ENCODE measurements at regions not wholly inside any gene's neighbourhood (a gene's known extent, or its start where the extent isn't known, plus 50 kb on each side); places are given as distances from the start of the nearest gene placed in this dataset.
"Not testable (repeated sequence)": the region's sequence is repeated elsewhere in the genome, so short reads cannot be mapped to it uniquely, and the experiment has no call there.

DNA sequence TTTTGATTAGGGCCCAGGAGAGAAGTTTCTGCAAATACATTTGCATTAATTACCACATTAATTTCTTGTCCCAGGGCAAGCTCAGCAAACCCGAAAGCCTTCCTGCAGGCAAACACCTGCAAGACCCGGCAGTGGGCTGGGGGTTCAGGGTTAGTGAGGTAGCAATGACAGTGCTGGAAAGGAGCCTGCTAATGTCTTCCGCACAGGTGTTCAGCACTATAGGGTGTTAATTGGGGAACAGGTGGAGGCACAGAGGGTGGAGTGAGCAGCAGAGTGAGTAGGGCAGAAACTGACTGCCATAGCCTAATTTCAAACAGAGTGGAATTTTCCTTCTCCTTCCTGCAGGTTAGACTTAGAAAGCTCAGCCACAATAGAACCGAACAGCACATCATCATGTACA is 50.9 kb upstream of the UBASH3B start:
- no peak for DNase-seq

DNA sequence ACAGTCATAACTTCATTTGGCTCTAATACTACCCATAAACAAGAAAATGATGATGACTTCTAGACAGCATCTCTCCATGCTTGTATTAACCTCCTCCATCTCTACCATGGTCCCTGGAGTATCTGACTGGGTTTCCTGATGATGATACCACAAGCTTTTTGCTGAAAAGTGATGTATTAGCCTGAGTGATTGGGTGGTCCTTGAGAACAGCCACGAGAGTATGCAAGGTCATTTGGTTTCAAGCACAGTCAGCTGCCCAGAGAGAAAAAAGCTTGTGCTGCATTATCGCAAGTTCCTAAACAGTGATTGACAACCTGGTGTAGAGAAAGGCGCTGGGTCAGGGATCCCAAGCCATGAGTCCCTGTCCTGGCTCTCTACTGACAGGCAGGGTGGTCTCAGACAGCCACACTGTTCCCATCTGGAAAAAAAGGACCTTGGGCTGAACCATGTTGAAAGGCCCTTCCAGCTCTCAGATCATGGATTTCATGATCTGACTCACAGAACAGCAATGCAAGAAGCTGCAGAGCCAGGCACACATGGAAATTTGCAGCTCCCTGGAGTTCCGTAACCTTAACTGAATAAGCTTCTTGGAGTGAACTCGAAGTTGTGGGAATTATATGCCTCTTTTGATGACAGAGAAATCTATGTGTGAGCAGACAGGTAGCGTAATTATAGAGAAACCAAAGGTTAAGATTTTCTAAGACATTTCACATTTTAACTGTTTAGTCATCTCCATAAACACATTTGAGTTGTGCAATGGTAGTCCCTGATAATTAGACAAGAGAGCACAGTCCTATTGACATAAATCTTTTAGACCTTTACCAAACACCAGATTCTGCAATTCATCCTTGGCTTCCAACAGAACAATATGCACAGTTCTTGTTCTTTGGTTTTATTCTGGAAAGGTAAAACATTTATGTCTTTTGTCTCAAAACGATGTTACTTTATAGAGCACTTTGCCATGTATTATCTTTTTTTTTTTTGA is 54.1 kb upstream of the UBASH3B start:
- DNase-seq = no peak

DNA sequence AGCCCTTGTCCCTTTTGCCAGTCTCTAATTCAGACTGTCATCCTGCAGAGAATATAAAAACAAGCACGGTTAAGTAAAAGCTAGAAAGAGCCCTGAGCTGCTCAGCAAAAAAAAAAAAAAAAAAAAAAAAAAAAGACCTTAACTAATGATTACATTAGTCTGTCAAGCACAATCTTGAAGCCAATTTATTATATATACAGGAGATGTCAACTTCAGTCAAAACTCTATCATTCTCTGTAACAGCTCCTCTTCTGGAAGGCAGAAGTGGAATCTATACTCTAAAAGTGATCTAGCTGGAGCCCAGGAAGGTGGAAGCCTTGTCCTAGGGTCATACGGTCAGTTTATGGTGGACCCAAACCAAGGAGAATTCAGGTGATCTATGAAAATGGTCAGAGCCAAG is 55.2 kb upstream of the UBASH3B start:
- no peak for DNase-seq

DNA sequence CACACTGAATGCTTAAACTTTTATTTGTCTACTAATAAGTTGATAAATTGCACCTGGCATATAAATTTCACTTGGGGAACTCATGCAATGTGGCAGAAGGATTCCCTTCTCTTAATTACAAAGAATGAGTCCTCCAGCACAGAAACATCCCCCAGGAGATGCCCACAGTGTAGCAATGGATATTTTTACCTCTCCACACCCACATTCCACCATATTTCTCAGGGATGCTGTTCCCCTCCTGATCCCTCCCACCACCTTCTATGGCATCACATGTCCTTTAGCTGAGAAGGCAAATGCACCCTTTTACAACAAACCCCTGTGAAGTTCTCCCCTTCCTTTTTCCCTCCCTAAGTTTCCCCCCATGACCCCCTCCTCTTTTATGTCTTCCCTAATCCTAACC is 56.1 kb upstream of the UBASH3B start:
- no peak for DNase-seq

DNA sequence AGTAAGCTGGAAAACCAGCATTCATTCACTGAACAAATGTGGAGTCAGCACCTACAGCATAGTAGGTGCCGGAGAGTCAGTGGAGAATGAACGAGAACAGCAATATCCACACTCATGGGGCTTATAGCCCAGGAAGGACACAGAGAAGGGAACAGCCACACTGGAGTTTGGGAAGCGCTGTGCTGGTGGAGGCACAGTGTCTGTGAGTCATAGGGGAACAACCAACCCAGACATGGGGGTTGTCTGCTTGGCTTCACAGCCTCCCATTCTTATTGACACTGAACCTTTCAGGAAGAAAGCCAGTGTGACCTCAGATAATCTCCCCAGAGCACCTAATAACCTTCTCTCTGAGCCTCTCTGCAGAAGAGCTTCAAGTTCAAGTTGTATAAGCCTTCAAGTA is 56.6 kb upstream of the UBASH3B start:
- no peak for DNase-seq

DNA sequence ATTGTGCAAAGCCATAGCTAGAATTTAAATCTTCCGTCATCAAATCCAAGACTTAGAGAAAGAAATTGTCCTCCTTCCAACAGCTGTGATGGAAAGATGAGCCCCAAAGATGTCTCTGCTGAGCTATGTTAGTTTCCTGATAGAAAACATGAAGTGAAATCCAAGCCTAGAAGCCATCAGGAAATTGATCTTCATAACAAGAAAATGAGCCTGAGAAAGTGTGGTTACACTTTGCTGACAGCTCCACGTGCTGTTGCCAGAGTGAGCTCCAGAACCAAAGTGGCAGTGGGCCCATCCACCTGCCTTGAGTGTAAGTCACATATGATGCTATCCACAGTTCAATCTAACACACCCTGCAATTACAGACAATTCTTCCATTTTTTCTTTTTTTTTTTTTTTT is 58.0 kb upstream of the UBASH3B start:
- DNase-seq = no peak

DNA sequence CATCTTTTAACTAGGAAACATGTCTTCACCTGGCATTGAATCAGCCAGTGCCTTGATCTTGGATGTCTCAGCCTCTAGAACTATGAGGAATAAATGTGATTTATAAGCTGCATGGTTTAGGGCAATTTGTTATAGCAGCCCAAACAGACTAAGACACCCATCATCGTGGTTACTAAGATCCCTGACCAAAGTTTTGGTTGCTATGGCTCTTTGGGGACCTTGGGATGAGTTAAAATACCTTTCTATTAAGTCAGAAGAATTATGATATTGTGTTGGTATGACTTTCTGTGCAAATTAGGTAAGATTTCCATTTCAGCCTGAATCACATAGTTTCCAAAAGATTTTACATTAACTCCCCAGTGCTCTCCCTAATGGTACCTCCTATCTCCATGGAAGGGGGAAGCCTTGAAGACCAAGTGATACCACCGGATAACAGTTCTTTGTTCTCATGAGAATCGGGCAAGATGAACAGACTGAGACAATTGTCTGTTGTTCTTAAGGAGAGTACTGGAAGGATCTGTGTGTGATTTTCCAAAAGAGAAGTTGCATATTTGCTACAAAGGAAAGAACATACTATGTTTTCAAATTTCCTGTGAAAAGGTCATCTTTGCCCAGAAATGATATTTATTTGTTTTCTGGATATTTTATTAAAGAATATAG is 60.4 kb upstream of the UBASH3B start:
- no peak for DNase-seq

DNA sequence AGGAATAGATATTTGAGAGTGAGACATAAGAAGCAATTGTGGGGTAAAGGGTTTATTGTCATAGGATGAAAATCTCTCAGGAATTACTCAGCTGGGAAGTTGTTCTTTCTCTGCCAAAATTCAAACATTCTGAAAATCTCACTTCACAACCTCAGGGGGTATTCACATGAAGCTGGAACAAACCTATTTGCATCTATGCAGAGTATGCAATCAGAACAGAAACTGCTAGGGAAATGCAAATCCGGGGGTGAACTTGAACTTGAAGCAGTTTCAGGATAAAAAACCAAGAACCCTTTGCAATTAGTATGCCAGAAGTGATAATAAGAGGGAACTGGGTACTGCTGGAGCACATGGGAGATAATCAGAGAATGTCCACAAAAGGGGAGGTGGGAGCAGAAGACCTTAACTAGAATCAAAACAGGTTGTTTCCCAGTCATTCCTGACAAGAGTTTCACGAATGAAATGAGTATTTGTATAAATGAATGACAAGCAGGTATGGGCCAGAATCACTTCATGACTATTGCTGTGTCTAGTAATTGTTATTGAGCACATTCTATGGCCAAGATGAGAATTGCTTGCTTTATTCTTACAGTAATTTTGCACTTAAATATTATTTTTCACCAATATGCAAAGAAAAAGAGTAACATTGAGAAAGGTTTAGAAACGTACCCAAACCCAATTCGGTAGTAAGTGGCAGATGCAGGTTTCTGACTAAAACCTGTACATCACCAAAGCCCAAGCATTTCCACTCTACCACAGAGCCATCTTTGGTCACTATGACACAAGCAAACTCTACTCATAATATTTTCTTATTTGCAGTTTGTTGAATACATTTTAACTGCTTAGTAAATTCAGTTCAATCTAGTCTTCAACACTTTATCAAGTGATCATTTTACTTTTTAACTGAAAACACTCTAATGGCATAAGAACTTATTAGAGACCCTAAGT is 61.8 kb upstream of the UBASH3B start:
- DNase-seq = peak; percentile 13 to 36

DNA sequence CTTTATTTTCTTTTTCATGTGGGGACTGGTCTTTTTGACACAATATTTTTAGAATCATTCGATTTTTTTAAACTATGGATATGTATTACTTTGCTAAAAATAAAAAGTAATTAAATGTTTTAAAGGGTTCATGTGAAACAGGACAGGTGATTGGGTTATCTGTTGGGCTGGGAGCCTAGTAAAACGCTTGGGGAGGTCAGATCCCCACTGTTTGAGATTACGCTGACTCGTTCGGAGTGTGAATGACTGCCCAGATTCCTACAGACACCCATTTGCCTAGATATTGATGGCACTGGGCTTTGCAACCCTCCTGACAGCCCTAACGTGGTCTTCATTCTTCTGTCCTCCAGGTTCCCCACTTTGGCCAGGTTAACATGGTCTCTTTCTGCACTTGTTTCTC is 62.9 kb upstream of the UBASH3B start:
- no peak for DNase-seq

DNA sequence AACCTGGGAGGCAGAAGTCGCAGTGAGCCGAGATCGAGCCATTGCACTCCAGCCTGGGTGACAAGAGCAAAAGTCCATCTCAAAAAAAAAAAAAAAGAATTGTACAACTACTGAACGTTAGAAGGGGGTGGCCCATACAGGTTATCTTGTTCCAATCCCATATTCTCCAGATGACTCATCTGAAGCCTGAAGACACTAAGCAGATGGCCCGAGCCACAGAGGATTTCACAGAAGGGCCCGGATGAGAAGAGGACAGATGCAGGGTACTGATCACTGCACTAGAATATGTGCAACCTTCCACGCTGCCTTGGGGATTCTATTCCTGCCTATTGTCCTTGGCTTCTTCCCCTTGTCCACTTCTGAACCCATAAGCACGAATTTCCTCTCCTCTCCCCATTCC is 70.9 kb upstream of the UBASH3B start:
- no peak for DNase-seq

DNA sequence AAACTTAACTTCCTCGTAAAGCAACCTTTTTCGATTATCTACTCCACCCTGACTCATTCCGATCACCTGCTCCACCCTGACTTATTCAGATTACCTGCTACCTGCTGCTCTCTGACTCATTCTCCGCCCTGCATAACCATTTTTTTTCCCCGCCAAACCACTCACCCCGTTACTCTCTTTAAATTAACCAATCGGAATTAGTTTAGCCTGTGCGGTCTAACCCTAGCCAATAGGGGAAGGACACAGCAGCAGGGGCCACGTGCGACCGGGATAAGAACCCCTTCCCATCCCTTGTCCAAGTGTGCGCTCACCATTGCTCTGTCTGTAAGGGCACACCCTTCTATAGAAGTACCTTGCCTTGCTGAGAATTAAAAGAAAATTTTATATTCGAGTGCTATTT is 75.5 kb upstream of the UBASH3B start:
- DNase-seq = peak; percentile 39 to 45

DNA sequence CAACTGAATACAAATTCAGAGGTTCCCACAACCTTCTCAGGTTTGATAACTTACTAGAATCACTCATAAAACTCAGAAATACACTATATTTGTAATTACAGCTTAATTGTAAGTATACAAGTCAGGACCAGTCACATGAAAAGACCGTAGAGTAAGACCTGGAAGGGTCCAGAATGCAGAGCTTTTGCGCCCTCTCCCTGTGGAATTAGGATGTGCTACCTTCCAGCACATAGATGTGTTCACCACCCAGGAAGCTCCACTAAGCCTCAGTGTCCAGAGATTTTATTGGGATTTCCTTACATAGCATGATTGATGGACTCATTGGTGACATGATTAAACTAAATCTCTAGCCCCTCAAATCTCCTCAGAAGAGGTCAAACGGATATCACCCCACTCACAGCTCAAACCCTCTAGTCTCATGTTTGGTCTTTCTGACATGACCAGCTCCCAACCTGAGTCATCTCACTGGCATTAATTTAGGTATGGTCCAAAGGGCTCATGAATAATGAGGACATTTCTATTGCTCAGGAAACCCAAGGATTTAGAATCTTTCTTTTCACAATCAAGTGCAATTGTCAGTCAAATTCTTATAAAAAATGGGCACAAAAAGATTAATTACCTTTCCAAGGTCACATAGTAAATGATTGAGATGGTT is 77.2 kb upstream of the UBASH3B start:
- peak in 1 of 2 experiments; percentile 43 for DNase-seq

DNA sequence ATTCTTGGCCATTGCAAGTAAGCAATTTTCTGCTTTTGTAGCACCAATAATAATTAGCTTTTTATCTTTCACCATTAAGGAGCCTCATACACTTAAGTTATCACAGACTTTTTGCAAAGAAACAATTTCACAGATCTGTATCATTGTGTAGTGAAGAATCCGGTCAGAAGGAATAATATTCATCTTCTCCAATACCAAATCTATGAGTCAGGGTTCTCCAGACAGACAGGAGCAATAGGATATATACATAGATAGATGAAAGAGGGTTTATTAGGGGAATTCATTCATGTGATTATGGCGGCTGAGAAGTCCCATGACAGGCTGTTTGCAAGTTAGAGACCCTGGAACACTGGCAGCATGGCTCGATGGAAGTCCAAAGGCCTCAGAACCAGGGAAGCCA is 82.9 kb upstream of the UBASH3B start:
- no peak for DNase-seq

DNA sequence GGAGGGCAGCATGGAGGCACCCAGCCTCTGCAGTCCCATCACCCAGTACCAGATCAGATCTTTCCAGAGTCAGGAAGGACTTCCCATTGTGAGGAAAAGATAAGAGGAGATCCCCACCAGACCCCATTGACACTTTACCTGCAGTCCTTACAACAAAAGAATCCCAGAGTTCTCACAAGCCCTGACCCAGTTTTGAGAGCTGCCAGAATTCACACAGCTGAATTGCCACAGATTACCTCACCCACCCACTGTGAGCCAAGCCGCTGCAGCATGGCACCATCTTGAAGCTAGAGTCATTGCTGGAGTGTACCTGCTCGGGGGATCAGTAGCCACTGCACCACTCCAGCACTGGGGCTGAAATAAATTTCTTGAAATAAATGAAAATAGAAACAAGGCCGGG is 91.8 kb upstream of the UBASH3B start:
- no peak for DNase-seq

DNA sequence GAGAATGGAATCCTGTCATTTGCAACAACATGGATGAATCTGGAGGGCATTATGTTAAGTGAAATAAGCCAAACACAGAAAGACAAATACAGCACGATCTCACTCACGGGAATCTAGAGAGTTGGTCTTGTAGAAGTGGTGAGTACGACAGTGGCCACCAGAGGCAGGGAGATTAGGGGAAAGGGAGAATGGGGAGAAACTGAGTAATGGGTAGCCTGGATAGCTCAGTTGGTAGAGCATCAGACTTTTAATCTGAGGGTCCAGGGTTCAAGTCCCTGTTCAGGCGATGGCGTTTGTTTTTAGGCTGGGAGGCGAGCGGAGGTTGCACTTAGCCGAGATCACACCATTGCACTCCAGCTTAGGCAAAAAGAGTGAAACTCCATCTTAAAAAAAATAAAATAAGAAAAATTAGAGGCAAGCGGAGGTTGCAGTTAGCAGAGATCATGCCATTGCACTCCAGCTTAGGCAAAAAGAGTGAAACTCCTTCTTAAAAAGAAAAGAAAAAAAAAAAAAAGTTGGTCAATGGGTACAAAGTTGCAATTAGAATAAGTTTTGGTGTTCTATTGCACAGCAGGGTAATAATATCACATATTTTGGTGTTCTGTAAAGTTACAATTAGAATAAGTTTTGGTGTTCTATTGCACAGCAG is 95.7 kb upstream of the UBASH3B start:
- no peak for DNase-seq

DNA sequence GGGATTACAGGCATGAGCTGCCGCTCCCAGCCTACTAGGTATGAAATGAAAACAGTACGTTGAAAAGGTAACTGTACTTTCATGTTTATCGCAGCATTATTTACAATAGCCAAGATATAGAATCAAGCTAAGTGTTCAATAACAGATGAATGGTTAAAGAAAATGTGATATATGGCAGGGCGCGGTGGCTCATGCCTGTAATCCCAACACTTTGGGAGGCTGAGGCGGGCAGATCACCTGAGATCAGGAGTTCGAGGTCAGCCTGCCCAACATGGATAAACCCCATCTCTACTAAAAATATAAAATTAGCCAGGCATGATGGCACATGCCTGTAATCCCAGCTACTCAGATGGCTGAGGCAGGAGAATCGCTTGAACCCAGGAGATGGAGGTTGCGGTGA is 96.3 kb upstream of the UBASH3B start:
- not testable (repeated sequence) for DNase-seq

DNA sequence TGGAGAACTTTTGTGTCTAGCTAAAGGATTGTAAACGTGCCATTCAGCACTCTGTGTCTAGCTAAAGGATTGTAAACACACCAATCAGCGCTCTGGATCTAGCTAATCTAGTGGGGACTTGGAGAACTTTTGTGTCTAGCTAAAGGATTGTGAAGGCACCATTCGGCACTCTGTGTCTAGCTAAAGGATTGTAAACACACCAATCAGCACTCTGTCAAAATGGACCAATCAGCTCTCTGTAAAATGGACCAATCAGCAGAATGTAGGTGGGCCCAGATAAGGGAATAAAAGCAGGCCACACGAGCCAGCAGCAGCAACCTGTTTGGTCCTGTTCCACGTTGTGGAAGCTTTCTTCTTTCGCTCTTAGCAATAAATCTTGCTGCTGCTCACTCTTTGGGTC is 98.4 kb upstream of the UBASH3B start:
- DNase-seq = not testable (repeated sequence)

DNA sequence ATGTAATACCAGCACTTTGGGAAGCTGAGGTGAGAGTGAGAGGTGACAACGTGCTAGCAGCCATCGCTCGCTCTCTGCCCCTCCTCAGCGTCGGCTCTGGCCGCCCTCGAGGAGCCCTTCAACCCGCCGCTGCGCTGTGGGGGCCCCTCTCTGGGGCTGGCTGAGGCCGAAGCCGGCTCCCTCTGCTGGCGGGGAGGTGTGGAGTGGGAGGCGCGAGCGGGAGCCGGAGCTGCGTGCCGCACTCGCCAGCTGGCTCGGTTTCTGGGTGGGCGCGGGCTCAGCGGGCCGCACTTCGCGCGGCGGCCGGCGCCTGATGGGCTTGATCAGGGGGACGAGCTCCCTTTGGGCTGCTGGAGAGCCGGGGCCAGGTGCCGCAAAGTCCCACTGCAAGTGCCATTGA is 98.9 kb upstream of the UBASH3B start:
- DNase-seq = no peak

DNA sequence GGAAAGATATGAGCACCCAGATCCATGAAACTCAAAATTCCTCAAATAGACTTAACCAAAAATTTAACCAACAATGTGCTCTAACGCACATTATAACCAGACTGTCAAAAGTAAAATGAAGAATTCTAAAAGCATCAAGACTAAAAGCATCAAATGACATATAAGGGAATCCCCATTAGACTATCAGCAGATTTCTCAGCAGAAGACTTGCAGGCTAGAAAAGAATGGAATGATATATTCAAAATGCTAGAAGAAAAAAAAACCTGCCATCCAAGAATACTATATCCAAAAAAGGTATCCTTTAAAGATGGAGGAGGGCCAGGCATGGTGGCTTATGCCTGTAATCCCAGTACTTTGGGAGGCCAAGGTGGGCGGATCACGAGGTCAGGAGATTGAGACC is 117.5 kb upstream of the UBASH3B start:
- no peak for DNase-seq

DNA sequence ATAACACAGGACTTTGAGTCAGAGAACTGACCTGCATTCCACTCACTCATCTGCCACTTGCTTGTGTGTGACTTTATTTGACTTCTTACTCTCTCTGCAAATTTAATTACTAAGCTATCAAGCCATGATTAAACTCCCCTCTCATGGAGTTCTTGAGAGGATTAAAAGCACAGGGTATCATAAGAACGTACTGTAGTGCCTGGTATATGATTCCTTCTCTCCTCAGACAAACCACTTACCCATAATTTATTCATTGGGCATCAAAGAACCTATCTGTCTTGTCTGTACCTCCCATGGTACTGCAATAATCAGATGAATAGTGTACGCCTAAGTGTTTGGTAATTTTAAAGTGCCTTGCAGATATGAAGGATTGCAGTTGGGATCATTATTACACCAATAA is 130.6 kb upstream of the UBASH3B start:
- DNase-seq = no peak

DNA sequence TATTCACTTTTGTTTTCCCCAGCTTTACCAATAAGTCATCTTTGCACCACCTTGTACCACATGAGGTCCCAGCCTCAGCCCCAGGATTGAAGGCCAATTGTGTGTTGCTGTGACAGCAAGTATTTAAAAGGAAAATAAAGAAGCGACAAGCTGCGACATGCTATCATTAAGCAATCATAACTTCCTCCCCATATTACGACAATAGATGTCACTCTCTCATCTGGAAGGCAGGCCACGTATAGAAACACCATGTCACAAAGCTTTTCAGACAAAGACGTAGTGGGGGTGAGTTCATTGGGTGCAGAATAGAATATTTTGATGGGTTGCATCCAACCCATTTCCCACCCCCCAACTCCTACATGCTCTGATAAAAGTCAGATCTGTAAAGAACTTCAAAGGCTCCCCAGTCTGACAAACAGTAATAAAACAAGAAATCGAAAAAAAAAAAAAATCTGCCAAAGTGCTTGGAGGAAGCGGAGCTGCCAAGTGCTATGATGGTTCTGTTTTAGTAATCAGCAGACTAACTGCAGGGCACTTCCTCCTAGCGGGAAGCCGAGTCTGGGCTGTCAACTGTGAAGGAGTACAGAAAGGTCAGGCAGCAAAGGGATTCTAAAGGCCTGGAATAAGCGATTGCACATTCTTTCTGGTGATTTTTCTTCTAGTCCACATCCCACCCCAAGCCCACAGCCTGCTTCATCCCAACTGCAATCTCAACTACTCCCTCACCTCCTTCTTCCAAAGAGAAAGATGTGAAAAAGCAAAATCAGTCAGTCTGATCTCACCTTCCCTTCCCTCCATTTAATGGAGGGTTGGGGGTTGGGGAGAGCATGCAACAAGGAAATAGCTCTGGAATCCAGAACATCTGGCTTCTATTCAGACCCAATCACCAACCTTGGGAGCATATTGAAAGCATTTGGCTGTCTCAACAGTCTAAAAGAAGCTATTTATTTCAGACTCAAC is 131.4 kb upstream of the UBASH3B start:
- DNase-seq = no peak

Data from NCI-H526 (cell line).